Mucosa of stomach (tissue), 1 donor: ENCODE measurements at regions not wholly inside any gene's neighbourhood (a gene's known extent, or its start where the extent isn't known, plus 50 kb on each side); places are given as distances from the start of the nearest gene placed in this dataset.
A peak's percentile ranks its signal among the peaks of the same experiment; 100 is the strongest.

Experiments used
- H3K27me3 ChIP-seq: one replicate; pipeline ENCODE4 v1.7.0; 2013; ENCODE audit warnings: mild to moderate bottlenecking, low read length; ENCODE audit not compliant: control insufficient read depth, insufficient read depth
- H3K36me3 ChIP-seq: one replicate; pipeline ENCODE4 v1.7.0; 2013; ENCODE audit warnings: low read length; ENCODE audit not compliant: control insufficient read depth, insufficient read depth
- H3K4me1 ChIP-seq: one replicate; pipeline ENCODE4 v1.7.0; 2013; ENCODE audit warnings: mild to moderate bottlenecking, low read length; ENCODE audit not compliant: control insufficient read depth, insufficient read depth
- H3K4me3 ChIP-seq: one replicate; pipeline ENCODE4 v1.7.0; 2013; ENCODE audit warnings: low read length
- H3K9ac ChIP-seq: one replicate; pipeline ENCODE4 v1.7.0; 2013; ENCODE audit warnings: mild to moderate bottlenecking, low read length, moderate library complexity
- H3K9me3 ChIP-seq: one replicate; pipeline ENCODE4 v1.7.0; 2013; ENCODE audit warnings: mild to moderate bottlenecking, low read length, moderate library complexity; ENCODE audit not compliant: control insufficient read depth
- donor health status: Pancreatic carcinoma.

DNA sequence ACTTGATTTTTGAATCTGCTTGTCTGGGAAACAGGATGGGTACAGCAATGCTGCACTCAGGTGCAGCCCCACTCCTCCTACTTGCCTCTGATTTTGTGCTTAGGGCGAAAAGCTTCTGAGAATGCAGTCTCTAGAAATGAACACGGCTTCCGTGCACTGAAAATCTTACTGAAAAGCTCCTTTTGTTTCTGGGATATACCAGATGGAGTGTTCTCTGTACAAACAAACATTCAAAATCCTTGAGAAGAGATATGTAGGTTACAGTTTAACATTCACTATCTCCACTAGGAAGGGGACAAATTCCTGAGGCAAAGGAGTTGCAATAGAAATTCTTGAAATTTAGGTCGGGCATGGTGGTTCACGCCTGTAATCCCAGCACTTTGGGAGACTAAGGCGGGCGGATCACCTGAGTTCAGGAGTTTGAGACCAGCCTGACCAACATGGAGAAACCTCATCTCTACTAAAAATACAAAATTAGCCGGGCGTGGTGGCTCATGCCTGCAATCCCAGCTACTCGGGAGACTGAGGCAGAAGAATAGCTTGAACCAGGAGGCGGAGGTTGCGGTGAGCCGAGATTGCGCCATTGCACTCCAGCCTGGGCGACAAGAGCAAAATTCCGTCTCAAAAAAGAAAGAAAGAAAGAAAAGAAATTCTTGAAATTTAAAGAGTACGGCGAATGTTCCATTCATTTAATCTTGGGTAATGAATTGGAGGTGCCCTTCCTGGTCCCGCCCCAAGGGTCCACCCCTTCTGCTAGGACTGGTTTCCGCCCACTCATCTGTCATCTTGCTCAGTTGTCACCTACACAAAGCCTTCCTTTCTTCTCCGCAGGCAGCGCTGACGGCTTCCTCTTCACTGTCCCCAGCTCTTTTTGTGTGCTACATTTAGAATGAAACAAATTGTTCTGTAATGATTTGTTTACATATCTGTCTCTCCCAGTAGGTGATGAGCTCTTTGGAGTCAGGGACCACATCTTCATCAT is 92.4 kb downstream of the SOCS6 start:
- peak overlapping the region; percentile 4 for H3K9ac ChIP-seq
- no peak overlapping the region for H3K4me3 ChIP-seq
- no peaks in the 10 kb centered on the region for H3K36me3 ChIP-seq
- H3K4me1 ChIP-seq: peaks cover 42% of the 10 kb centered on the region
- no peaks in the 10 kb centered on the region for H3K9me3 ChIP-seq
- no peaks in the 10 kb centered on the region for H3K27me3 ChIP-seq
